ENCODE measurements at regions not wholly inside any gene's neighbourhood (a gene's known extent, or its start where the extent isn't known, plus 50 kb on each side); places are given as distances from the start of the nearest gene placed in this dataset.

DNA sequence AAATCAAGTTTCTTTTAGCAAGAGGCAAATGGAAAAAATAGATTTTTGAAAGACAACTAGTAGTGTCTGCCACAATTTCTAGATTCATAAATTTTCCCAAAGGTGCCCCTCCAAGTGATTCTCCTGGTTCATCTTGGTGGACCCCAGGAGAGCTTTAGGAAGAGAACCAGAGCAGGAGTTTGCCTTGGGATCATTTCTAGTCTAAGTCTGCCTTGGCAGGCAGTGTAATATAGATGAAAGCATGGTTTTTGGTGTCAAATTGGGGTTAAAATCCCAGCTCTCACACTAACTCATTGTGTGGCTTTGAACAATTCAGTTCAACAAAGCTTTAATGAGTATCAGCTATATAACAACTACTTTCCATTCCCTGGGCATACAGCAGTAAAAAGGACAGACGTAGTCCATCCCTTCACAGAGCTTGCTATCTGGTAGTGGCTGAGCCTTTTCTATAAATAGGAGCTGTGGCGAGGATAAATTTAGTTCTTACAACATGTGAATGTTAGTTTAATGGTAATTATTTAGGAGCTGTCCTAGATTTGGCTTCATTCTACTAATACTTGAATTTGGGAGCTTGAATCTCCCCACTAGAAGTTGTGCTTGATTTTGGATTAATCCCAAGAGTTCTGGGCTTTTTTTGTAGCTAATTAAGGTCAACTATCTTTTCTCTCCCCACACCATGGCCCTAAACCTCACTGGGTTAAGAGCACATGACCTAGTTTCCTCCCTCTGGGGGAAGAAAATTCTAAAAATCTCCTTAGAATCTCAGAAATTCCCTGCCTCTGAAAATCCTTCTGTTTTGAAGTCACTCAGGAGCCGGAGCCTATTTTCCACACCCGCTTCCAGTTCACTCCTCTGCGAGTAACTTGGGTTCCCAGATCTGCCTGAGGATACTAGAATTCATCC lies 197.8 kb downstream of the PCSK1 start:
- TF ChIP-seq, protein P1, sequence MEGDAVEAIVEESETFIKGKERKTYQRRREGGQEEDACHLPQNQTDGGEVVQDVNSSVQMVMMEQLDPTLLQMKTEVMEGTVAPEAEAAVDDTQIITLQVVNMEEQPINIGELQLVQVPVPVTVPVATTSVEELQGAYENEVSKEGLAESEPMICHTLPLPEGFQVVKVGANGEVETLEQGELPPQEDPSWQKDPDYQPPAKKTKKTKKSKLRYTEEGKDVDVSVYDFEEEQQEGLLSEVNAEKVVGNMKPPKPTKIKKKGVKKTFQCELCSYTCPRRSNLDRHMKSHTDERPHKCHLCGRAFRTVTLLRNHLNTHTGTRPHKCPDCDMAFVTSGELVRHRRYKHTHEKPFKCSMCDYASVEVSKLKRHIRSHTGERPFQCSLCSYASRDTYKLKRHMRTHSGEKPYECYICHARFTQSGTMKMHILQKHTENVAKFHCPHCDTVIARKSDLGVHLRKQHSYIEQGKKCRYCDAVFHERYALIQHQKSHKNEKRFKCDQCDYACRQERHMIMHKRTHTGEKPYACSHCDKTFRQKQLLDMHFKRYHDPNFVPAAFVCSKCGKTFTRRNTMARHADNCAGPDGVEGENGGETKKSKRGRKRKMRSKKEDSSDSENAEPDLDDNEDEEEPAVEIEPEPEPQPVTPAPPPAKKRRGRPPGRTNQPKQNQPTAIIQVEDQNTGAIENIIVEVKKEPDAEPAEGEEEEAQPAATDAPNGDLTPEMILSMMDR (conservative IDR thresholded peaks at IDR 0.05): no peak
- no peak for TF ChIP-seq EZH2 (IDR thresholded peaks at IDR 0.05; ENCODE audit: low read depth)
